Endothelial cell of umbilical vein (primary cell): ENCODE measurements at regions not wholly inside any gene's neighbourhood (a gene's known extent, or its start where the extent isn't known, plus 50 kb on each side); places are given as distances from the start of the nearest gene placed in this dataset.

Experiments
- BruUV-seq: library from RNA; stranded (reverse); fragments of 400-500 nt; replicated peaks from 2 replicates; lab custom pipeline; 2021; lab: Mats Ljungman, UMichigan
- CTCF ChIA-PET: fragments of 300-600, 350-600 bp; sonication (Branson Sonifier 250); formaldehyde crosslinking; loops from one replicate; lab custom pipeline; 2021; ENCODE audit warnings: antibody characterized with exemption, inconsistent platforms; lab: Charles Lee
- POLR2A ChIA-PET: fragments of 300-600, 350-600 bp; sonication (Branson Sonifier 250); formaldehyde crosslinking; loops from one replicate; lab custom pipeline; 2021; ENCODE audit warnings: antibody characterized with exemption, inconsistent platforms; lab: Charles Lee
- DNase-seq: peaks from one replicate; pipeline ENCODE4 v3.0.0-alpha.2; 2011; ENCODE audit warnings: low read depth, low spot score
- FAIRE-seq: peaks from 2 replicates; lab custom pipeline; 2011; peaks lifted over from hg19 to GRCh38; lab: Jason Lieb, UNC
- H2AFZ ChIP-seq: 2 replicates; pipeline ENCODE4 v1.6.0; 2012; ENCODE audit warnings: low read depth, low read length, control low read depth, inconsistent platforms
- H3K27ac ChIP-seq: 2 replicates; pipeline ENCODE4 v1.5.1; 2011; ENCODE audit warnings: low read depth, mild to moderate bottlenecking, control low read depth, low read length, moderate library complexity; ENCODE audit not compliant: insufficient read depth
- H3K27me3 ChIP-seq, 2 experiments: 2 replicates each; pipeline versions ENCODE4 v1.6.0 to v1.6.1; 2011; ENCODE audit warnings: low read length in 2 of 2, mixed read lengths in 1 of 2; ENCODE audit not compliant: control insufficient read depth in 2 of 2, insufficient read depth in 2 of 2
- H3K36me3 ChIP-seq, 2 experiments: 2 replicates in 1 of 2; 3 replicates in 1 of 2; pipeline ENCODE4 v1.5.1; 2011; ENCODE audit warnings: low read length in 2 of 2, mild to moderate bottlenecking in 1 of 2, moderate library complexity in 1 of 2; ENCODE audit not compliant: control insufficient read depth in 2 of 2, insufficient read depth in 2 of 2; ENCODE audit errors: extremely low read depth in 1 of 2
- H3K4me1 ChIP-seq: 3 replicates; pipeline ENCODE4 v1.5.1; 2011; ENCODE audit warnings: mild to moderate bottlenecking, low read length; ENCODE audit not compliant: control insufficient read depth, insufficient read depth; ENCODE audit errors: extremely low read depth
- H3K4me2 ChIP-seq: 2 replicates; pipeline ENCODE4 v1.6.1; 2011; ENCODE audit warnings: low read length, control low read depth, mixed read lengths; ENCODE audit not compliant: insufficient read depth
- H3K4me3 ChIP-seq, 3 experiments: fragments of 200-600 bp in 1 of 3; sonication (generic), shearing (Covaris generic) in 1 of 3; replicated peaks in 1 of 3; 2 replicates each; pipeline ENCODE4 v1.5.1; 2011 to 2016; ENCODE audit warnings: control low read depth in 3 of 3, low read length in 3 of 3, mild to moderate bottlenecking in 2 of 3, inconsistent platforms in 1 of 3, low read depth in 1 of 3, moderate library complexity in 1 of 3; ENCODE audit not compliant: insufficient read depth in 1 of 3
- H3K79me2 ChIP-seq: 2 replicates; pipeline ENCODE4 v1.6.0; 2012; ENCODE audit warnings: low read length, inconsistent platforms; ENCODE audit not compliant: control insufficient read depth, insufficient read depth
- H3K9ac ChIP-seq: replicated peaks from 2 replicates; pipeline ENCODE3; 2011; ENCODE audit warnings: low read length, control low read depth; ENCODE audit not compliant: insufficient read depth; ENCODE audit errors: extremely low read depth
- H3K9me1 ChIP-seq: replicated peaks from 3 replicates; pipeline ENCODE4 v1.6.0; 2011; ENCODE audit warnings: mild to moderate bottlenecking, low read length; ENCODE audit not compliant: control insufficient read depth, insufficient read depth; ENCODE audit errors: extremely low read depth
- H3K9me3 ChIP-seq: replicated peaks from 2 replicates; pipeline ENCODE4 v1.5.1; 2012; ENCODE audit warnings: low read length, inconsistent platforms; ENCODE audit not compliant: control insufficient read depth, insufficient read depth
- H4K20me1 ChIP-seq: replicated peaks from 2 replicates; pipeline ENCODE3; 2011; ENCODE audit warnings: mild to moderate bottlenecking, low read length; ENCODE audit not compliant: control insufficient read depth, insufficient read depth; ENCODE audit errors: extremely low read depth
- EZH2 ChIP-seq: IDR thresholded peaks from 2 replicates; pipeline ENCODE4 v1.6.1; 2012; ENCODE audit warnings: borderline replicate concordance, low read depth, mild to moderate bottlenecking, moderate library complexity, low read length, inconsistent platforms; ENCODE audit not compliant: severe bottlenecking
- FOS ChIP-seq: IDR thresholded peaks from 2 replicates; pipeline ENCODE4 v1.6.1; 2011; ENCODE audit warnings: mild to moderate bottlenecking, low read length, moderate library complexity, borderline replicate concordance; ENCODE audit not compliant: insufficient read depth
- GATA2 ChIP-seq: IDR thresholded peaks from 2 replicates; pipeline ENCODE4 v1.7.0; 2011; ENCODE audit warnings: low read depth, mild to moderate bottlenecking, moderate library complexity, mixed read lengths, low read length; ENCODE audit not compliant: insufficient read length, insufficient read depth
- JUN ChIP-seq: IDR thresholded peaks from 2 replicates; pipeline ENCODE4 v1.6.1; 2011; ENCODE audit warnings: borderline replicate concordance, low read depth; ENCODE audit not compliant: insufficient read length, insufficient read depth
- MYC ChIP-seq: IDR thresholded peaks from one replicate; pipeline ENCODE4 v1.6.1; 2011; ENCODE audit warnings: mild to moderate bottlenecking, low read depth, low read length
- POLR2A ChIP-seq: IDR thresholded peaks from 2 replicates; pipeline ENCODE4 v1.6.1; 2012; ENCODE audit warnings: low read depth, mild to moderate bottlenecking, control low read depth, low read length
- POLR2AphosphoS5 ChIP-seq: IDR thresholded peaks from 2 replicates; pipeline ENCODE4 v1.6.1; 2012; ENCODE audit warnings: low read depth, mild to moderate bottlenecking, control low read depth, low read length, moderate library complexity; ENCODE audit not compliant: insufficient read depth
- dilution Hi-C: fragments of 300-500 bp; cut with MboI; formaldehyde crosslinking; loops from one replicate; pipeline ENCODE4 v1.15.0; 2019; ENCODE audit warnings: low sequenced_read_pairs; ENCODE audit not compliant: extremely low pct_ligation_motif_present
- intact Hi-C: fragments of 100-400 bp; cut with micrococcal nuclease; formaldehyde crosslinking; loops from one replicate; pipeline ENCODE4 v1.10.0; 2022
- TF ChIP-seq, protein P1 (sequence below), 2 donors: IDR thresholded peaks; 1 replicate in 1 of 2; 2 replicates in 1 of 2; pipeline ENCODE4 v1.5.1; 2011; ENCODE audit warnings: low read length in 2 of 2, mild to moderate bottlenecking in 2 of 2, moderate library complexity in 2 of 2, control low read depth in 1 of 2, inconsistent platforms in 1 of 2, low read depth in 1 of 2; ENCODE audit not compliant: insufficient read depth in 1 of 2; ENCODE audit errors: extremely low read depth in 1 of 2
- TF ChIP-seq, protein P2 (sequence below): IDR thresholded peaks from 2 replicates; pipeline ENCODE4 v1.6.1; 2011; ENCODE audit not compliant: insufficient read depth, insufficient read length

DNA sequence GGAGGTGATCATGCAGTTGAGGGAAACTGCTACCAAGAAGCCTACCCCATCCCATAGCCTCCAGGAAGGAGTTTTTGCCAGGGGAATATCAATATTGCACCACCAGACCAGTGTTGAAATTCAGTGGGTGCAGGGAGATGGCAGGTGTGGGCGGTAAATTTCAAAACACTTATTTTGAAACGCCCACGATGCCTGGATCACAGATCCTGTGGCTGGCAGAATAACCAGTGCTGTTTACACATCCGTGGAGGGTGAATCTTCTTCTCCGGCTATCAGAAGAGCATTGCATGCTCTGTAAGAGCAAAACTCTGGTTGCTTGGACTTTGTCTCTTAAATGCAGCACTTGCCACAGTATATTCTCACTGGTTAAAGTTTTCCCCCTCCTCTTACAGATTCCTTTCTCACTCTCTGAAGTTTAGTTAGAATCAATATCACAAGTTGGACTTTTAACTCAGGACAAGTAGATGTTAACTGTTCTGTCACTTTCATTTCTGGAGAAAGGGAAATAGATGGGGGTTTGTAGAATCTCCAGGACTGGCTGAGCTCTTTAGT is 70.5 kb upstream of the ZCCHC2 start:
- DNase-seq (no peak), FAIRE-seq (no peak)
- Histone ChIP-seq H2AFZ (no peak overlapping the region), H3K79me2 (no peaks in the 10 kb centered on the region), H3K27me3 (no peaks in the 10 kb centered on the region), H3K9me1 (no peaks in the 10 kb centered on the region), H3K4me1 (peaks cover 34% of the 10 kb centered on the region), H4K20me1 (no peaks in the 10 kb centered on the region), H3K4me3 (no peak overlapping the region), H3K27ac (no peak overlapping the region), H3K36me3 (no peaks in the 10 kb centered on the region), H3K9ac (no peak overlapping the region), H3K9me3 (no peaks in the 10 kb centered on the region), H3K4me2 (no peak overlapping the region)
- intact Hi-C loops (loop anchor here (10.0 kb wide), 1 partner anchor 422 kb away; no protein-coding TSS in a partner anchor), dilution Hi-C loops (no loop called here)
- ChIA-PET POLR2A (no interaction called here), CTCF (interaction anchor here (1.0 kb wide), 1 partner anchor 26 kb away, joined by 3 read pairs; no protein-coding TSS in a partner anchor)
- TF ChIP-seq POLR2A (no peak), GATA2 (no peak), FOS (no peak), POLR2AphosphoS5 (no peak), EZH2 (no peak), MYC (no peak), JUN (no peak)
- TF ChIP-seq, protein P1, sequence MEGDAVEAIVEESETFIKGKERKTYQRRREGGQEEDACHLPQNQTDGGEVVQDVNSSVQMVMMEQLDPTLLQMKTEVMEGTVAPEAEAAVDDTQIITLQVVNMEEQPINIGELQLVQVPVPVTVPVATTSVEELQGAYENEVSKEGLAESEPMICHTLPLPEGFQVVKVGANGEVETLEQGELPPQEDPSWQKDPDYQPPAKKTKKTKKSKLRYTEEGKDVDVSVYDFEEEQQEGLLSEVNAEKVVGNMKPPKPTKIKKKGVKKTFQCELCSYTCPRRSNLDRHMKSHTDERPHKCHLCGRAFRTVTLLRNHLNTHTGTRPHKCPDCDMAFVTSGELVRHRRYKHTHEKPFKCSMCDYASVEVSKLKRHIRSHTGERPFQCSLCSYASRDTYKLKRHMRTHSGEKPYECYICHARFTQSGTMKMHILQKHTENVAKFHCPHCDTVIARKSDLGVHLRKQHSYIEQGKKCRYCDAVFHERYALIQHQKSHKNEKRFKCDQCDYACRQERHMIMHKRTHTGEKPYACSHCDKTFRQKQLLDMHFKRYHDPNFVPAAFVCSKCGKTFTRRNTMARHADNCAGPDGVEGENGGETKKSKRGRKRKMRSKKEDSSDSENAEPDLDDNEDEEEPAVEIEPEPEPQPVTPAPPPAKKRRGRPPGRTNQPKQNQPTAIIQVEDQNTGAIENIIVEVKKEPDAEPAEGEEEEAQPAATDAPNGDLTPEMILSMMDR (IDR thresholded peaks at IDR 0.05; ENCODE audit: extremely low read depth in 1 of 2, insufficient read depth in 1 of 2, low read depth in 1 of 2, low read length in 2 of 2), result no peak
- TF ChIP-seq, protein P2, sequence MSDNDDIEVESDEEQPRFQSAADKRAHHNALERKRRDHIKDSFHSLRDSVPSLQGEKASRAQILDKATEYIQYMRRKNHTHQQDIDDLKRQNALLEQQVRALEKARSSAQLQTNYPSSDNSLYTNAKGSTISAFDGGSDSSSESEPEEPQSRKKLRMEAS, result no peak
- BruUV-seq, result no TSS peak
